ENCODE measurements at regions not wholly inside any gene's neighbourhood (a gene's known extent, or its start where the extent isn't known, plus 50 kb on each side); places are given as distances from the start of the nearest gene placed in this dataset.

DNA sequence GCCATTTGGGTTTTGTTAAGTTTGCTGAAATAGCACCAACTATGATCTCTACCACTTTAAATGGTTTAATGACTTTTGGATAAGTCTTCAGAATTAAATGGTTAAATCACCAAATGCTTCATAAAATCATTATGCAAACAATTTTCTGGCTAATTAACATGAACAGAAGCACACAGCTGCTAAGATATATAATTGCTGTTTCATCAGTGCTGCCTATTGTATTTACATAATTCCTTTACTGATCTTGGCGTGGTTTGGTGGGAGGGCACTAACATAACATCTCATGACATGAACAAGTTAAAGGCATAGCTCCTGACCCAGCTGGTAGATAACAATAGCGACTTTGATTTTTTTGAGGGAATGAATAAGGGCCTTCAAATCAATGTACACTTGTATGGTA is 94.1 kb downstream of the FZD1 start:
- TF ChIP-seq, protein P1, sequence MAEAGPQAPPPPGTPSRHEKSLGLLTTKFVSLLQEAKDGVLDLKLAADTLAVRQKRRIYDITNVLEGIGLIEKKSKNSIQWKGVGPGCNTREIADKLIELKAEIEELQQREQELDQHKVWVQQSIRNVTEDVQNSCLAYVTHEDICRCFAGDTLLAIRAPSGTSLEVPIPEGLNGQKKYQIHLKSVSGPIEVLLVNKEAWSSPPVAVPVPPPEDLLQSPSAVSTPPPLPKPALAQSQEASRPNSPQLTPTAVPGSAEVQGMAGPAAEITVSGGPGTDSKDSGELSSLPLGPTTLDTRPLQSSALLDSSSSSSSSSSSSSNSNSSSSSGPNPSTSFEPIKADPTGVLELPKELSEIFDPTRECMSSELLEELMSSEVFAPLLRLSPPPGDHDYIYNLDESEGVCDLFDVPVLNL (CRISPR knock-in tag; IDR thresholded peaks at IDR 0.05; ENCODE audit: borderline replicate concordance, low read depth), result no peak
- TF ChIP-seq, protein P2, sequence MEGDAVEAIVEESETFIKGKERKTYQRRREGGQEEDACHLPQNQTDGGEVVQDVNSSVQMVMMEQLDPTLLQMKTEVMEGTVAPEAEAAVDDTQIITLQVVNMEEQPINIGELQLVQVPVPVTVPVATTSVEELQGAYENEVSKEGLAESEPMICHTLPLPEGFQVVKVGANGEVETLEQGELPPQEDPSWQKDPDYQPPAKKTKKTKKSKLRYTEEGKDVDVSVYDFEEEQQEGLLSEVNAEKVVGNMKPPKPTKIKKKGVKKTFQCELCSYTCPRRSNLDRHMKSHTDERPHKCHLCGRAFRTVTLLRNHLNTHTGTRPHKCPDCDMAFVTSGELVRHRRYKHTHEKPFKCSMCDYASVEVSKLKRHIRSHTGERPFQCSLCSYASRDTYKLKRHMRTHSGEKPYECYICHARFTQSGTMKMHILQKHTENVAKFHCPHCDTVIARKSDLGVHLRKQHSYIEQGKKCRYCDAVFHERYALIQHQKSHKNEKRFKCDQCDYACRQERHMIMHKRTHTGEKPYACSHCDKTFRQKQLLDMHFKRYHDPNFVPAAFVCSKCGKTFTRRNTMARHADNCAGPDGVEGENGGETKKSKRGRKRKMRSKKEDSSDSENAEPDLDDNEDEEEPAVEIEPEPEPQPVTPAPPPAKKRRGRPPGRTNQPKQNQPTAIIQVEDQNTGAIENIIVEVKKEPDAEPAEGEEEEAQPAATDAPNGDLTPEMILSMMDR (IDR thresholded peaks at IDR 0.05), result no peak
- no peak for TF ChIP-seq FOXP4 (CRISPR knock-in tag; IDR thresholded peaks at IDR 0.05)
